HEK293 (cell line): ENCODE measurements at regions not wholly inside any gene's neighbourhood (a gene's known extent, or its start where the extent isn't known, plus 50 kb on each side); places are given as distances from the start of the nearest gene placed in this dataset.
"Not testable (repeated sequence)": the region's sequence is repeated elsewhere in the genome, so short reads cannot be mapped to it uniquely, and the experiment has no call there.

Experiments used
- CTCF ChIA-PET: fragments of 350-600 bp; formaldehyde crosslinking; extraction: SDS; loops from one replicate; lab custom pipeline; 2021; ENCODE audit warnings: antibody characterized with exemption; lab: Yijun Ruan, JAX
- POLR2A ChIA-PET: fragments of 300-600 bp; formaldehyde crosslinking; extraction: SDS; loops from one replicate; lab custom pipeline; 2020; ENCODE audit warnings: antibody characterized with exemption, inconsistent platforms; lab: Yijun Ruan, JAX
- H3K27ac ChIP-seq: fragments of 200-500 bp; sonication (Bioruptor generic); 2 replicates; pipeline ENCODE4 v1.5.1; 2014; ENCODE audit warnings: low read depth, low read length, control low read depth, inconsistent platforms; ENCODE audit errors: extremely low read depth
- H3K36me3 ChIP-seq, 2 experiments: fragments of 200-500 bp in 1 of 2; sonication (Bioruptor generic) in 1 of 2; 1 replicate in 1 of 2; 2 replicates in 1 of 2; pipeline ENCODE4 v1.5.1; 2014 to 2017; ENCODE audit warnings: inconsistent platforms in 2 of 2, low read length in 2 of 2; ENCODE audit not compliant: control insufficient read depth in 2 of 2, insufficient read depth in 1 of 2
- H3K4me1 ChIP-seq: fragments of 200-500 bp; sonication (Bioruptor generic); 2 replicates; pipeline ENCODE4 v1.5.1; 2014; ENCODE audit warnings: mild to moderate bottlenecking, low read length, inconsistent platforms; ENCODE audit not compliant: control insufficient read depth, insufficient read depth
- H3K4me3 ChIP-seq: 2 replicates; pipeline ENCODE4 v1.5.1; 2011; ENCODE audit warnings: low read depth, mild to moderate bottlenecking, control low read depth, low read length, moderate library complexity
- H3K9me3 ChIP-seq: fragments of 200-500 bp; sonication (Bioruptor generic); 2 replicates; pipeline ENCODE4 v1.5.1; 2014; ENCODE audit warnings: low read depth, low read length, inconsistent platforms; ENCODE audit not compliant: control insufficient read depth, insufficient read depth
- FEZF1 ChIP-seq: fragments of 450-650 bp; formaldehyde crosslinking; IDR thresholded peaks from 2 replicates; pipeline ENCODE4 v1.5.1; 2016; ENCODE audit warnings: missing biosample characterization, missing genetic modification characterization
- TRIM28 ChIP-seq: IDR thresholded peaks from 2 replicates; pipeline ENCODE4 v1.6.1; 2011; ENCODE audit warnings: low read length, control low read depth, borderline replicate concordance
- WT1 ChIP-seq: fragments of 450-650 bp; formaldehyde crosslinking; IDR thresholded peaks from 2 replicates; pipeline ENCODE4 v1.5.1; 2016; ENCODE audit warnings: missing biosample characterization, missing genetic modification characterization
- YY1 ChIP-seq: fragments of 450-650 bp; formaldehyde crosslinking; IDR thresholded peaks from 2 replicates; pipeline ENCODE4 v1.5.1; 2018; ENCODE audit warnings: missing biosample characterization, missing genetic modification characterization
- ZBTB48 ChIP-seq: fragments of 450-650 bp; formaldehyde crosslinking; IDR thresholded peaks from 2 replicates; pipeline ENCODE4 v1.5.1; 2016; ENCODE audit warnings: missing biosample characterization, missing genetic modification characterization
- ZNF10 ChIP-seq: fragments of 450-650 bp; formaldehyde crosslinking; IDR thresholded peaks from 2 replicates; pipeline ENCODE4 v1.5.1; 2017; ENCODE audit warnings: missing biosample characterization, missing genetic modification characterization
- ZNF121 ChIP-seq: fragments of 450-650 bp; formaldehyde crosslinking; IDR thresholded peaks from 2 replicates; pipeline ENCODE4 v1.5.1; 2016; ENCODE audit warnings: missing biosample characterization, missing genetic modification characterization
- ZNF223 ChIP-seq: fragments of 450-650 bp; formaldehyde crosslinking; IDR thresholded peaks from 2 replicates; pipeline ENCODE4 v1.5.1; 2016; ENCODE audit warnings: missing biosample characterization, missing genetic modification characterization
- ZNF23 ChIP-seq: fragments of 450-650 bp; formaldehyde crosslinking; IDR thresholded peaks from 2 replicates; pipeline ENCODE4 v1.5.1; 2016; ENCODE audit warnings: missing biosample characterization, missing genetic modification characterization, borderline replicate concordance
- ZNF302 ChIP-seq: fragments of 450-650 bp; formaldehyde crosslinking; IDR thresholded peaks from 2 replicates; pipeline ENCODE4 v1.5.1; 2016; ENCODE audit warnings: missing biosample characterization, missing genetic modification characterization, low read depth
- ZNF311 ChIP-seq: fragments of 450-650 bp; formaldehyde crosslinking; IDR thresholded peaks from 2 replicates; pipeline ENCODE4 v1.5.1; 2017; ENCODE audit warnings: missing biosample characterization, missing genetic modification characterization, borderline replicate concordance
- ZNF350 ChIP-seq: fragments of 450-650 bp; formaldehyde crosslinking; IDR thresholded peaks from 2 replicates; pipeline ENCODE4 v1.5.0; 2017; ENCODE audit warnings: missing biosample characterization, mild to moderate bottlenecking, missing genetic modification characterization
- ZNF549 ChIP-seq: fragments of 450-650 bp; IDR thresholded peaks from 2 replicates; pipeline ENCODE4 v1.5.1; 2018; ENCODE audit warnings: missing biosample characterization, missing genetic modification characterization, mild to moderate bottlenecking, inconsistent platforms, moderate library complexity
- ZNF555 ChIP-seq: fragments of 450-650 bp; formaldehyde crosslinking; conservative IDR thresholded peaks from 2 replicates; pipeline ENCODE4 v1.5.1; 2017; ENCODE audit warnings: missing biosample characterization, mild to moderate bottlenecking, missing genetic modification characterization, inconsistent platforms
- ZNF558 ChIP-seq: fragments of 450-650 bp; formaldehyde crosslinking; IDR thresholded peaks from 2 replicates; pipeline ENCODE4 v1.5.1; 2016; ENCODE audit warnings: missing biosample characterization, missing genetic modification characterization
- ZNF561 ChIP-seq: fragments of 450-650 bp; IDR thresholded peaks from 2 replicates; pipeline ENCODE4 v1.5.1; 2018; ENCODE audit warnings: missing biosample characterization, missing genetic modification characterization, borderline replicate concordance
- ZNF768 ChIP-seq: fragments of 450-650 bp; formaldehyde crosslinking; IDR thresholded peaks from 2 replicates; pipeline ENCODE4 v1.5.1; 2018; ENCODE audit warnings: missing biosample characterization, mild to moderate bottlenecking, missing genetic modification characterization
- ZNF776 ChIP-seq: fragments of 450-650 bp; formaldehyde crosslinking; IDR thresholded peaks from 2 replicates; pipeline ENCODE4 v1.5.0; 2017; ENCODE audit warnings: missing biosample characterization, missing genetic modification characterization, borderline replicate concordance
- ZNF785 ChIP-seq: fragments of 450-650 bp; formaldehyde crosslinking; IDR thresholded peaks from 2 replicates; pipeline ENCODE4 v1.5.1; 2016; ENCODE audit warnings: missing biosample characterization, missing genetic modification characterization
- ZNF792 ChIP-seq: fragments of 450-650 bp; formaldehyde crosslinking; IDR thresholded peaks from 2 replicates; pipeline ENCODE4 v1.5.1; 2016; ENCODE audit warnings: missing biosample characterization, missing genetic modification characterization
- ZNF830 ChIP-seq: fragments of 450-650 bp; IDR thresholded peaks from 2 replicates; pipeline ENCODE4 v1.5.0; 2018; ENCODE audit warnings: missing biosample characterization, missing genetic modification characterization, low read depth, mild to moderate bottlenecking, moderate library complexity
- ZXDB ChIP-seq: fragments of 450-650 bp; formaldehyde crosslinking; IDR thresholded peaks from 2 replicates; pipeline ENCODE4 v1.5.1; 2016; ENCODE audit warnings: missing biosample characterization, missing genetic modification characterization
- TF ChIP-seq, protein P1 (sequence below): fragments of 450-650 bp; formaldehyde crosslinking; IDR thresholded peaks from 2 replicates; pipeline ENCODE4 v1.5.1; 2017; ENCODE audit warnings: missing biosample characterization, missing genetic modification characterization
- TF ChIP-seq, protein P2 (sequence below): fragments of 450-650 bp; formaldehyde crosslinking; IDR thresholded peaks from 2 replicates; pipeline ENCODE4 v1.5.1; 2016; ENCODE audit warnings: missing biosample characterization, missing genetic modification characterization

DNA sequence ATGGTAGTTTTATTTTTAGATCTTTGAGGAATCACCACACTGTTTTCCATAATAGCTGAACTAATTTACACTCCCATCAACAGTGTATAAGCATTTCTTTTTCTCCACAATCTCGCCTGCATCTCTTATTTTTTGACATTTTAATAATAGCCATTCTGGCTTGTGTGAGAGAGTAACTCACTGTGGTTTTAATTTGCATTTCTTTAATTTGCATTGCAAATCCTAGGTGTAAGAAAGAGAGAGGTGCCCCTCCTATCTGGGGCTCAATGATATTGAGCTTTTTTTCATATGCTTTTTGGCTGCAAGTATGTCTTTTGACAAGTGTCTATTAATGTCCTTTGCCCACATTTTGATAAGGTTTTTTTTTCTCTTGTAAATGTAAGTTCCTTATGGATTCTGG lies 106.3 kb upstream of the SLC27A6 start:
- TF ChIP-seq ZNF311 (tag by site-specific recombination) (no peak), ZNF768 (tag by site-specific recombination) (no peak), FEZF1 (tag by site-specific recombination) (no peak), ZNF830 (no peak), ZNF785 (tag by site-specific recombination) (no peak)
- TF ChIP-seq, protein P1, sequence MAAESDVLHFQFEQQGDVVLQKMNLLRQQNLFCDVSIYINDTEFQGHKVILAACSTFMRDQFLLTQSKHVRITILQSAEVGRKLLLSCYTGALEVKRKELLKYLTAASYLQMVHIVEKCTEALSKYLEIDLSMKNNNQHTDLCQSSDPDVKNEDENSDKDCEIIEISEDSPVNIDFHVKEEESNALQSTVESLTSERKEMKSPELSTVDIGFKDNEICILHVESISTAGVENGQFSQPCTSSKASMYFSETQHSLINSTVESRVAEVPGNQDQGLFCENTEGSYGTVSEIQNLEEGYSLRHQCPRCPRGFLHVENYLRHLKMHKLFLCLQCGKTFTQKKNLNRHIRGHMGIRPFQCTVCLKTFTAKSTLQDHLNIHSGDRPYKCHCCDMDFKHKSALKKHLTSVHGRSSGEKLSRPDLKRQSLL (tag by site-specific recombination), result no peak
- no peaks in the 10 kb centered on the region for H3K4me1 ChIP-seq
- ChIA-PET POLR2A (no interaction called here), CTCF (no interaction called here)
- H3K27ac ChIP-seq, result no peak overlapping the region
- H3K36me3 ChIP-seq, result no peaks in the 10 kb centered on the region
- no peak overlapping the region for H3K4me3 ChIP-seq
- H3K9me3 ChIP-seq, result no peaks in the 10 kb centered on the region

DNA sequence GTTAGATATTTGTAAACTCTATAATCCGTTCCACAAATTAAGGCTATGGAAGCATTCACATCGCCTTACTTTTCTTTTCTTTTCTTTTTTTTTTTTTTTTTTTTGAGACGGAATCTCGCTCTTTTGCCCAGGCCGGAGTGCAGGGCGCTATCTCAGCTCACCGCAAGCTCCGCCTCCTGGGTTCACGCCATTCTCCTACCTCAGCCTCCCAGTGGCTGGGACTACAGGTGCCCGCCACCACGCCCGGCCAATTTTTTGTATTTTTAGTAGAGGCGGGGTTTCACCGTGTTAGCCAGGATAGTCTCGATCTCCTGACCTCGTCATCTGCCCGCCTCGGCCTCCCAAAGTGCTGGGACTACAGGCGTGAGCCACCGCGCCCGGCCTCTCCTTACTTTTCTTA lies 104.1 kb upstream of the SLC27A6 start:
- H3K4me3 ChIP-seq, H3K36me3 ChIP-seq, H3K4me1 ChIP-seq, POLR2A ChIA-PET, H3K9me3 ChIP-seq, H3K27ac ChIP-seq, CTCF ChIA-PET: not testable (repeated sequence)

DNA sequence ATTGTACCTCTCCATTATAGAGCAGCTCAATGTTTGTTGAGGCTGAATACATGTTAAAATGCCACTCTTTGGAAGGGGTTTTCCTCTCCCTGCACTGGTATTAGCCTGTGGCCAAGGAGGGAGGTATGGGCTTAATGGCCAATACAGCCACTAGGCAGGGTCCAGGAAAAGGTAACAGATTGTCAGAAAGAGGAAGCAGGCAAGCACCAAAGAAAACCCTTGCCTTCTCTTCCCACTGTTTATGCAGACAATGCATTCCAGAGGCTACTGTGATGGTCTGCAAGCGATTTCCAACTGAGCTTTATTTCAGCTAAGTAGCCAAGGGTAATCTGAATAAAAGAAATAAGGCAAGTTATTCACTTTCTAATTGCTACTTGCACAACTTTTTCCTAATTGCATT lies 95.3 kb upstream of the SLC27A6 start:
- Histone ChIP-seq H3K4me1 (no peaks in the 10 kb centered on the region), H3K9me3 (no peaks in the 10 kb centered on the region), H3K36me3 (no peaks in the 10 kb centered on the region), H3K4me3 (no peak overlapping the region), H3K27ac (no peak overlapping the region)
- CTCF ChIA-PET, result no interaction called here
- TF ChIP-seq YY1 (tag by site-specific recombination), result no peak
- TF ChIP-seq ZNF555, result no peak
- no peak for TF ChIP-seq ZNF549 (tag by site-specific recombination)
- TF ChIP-seq, protein P2, sequence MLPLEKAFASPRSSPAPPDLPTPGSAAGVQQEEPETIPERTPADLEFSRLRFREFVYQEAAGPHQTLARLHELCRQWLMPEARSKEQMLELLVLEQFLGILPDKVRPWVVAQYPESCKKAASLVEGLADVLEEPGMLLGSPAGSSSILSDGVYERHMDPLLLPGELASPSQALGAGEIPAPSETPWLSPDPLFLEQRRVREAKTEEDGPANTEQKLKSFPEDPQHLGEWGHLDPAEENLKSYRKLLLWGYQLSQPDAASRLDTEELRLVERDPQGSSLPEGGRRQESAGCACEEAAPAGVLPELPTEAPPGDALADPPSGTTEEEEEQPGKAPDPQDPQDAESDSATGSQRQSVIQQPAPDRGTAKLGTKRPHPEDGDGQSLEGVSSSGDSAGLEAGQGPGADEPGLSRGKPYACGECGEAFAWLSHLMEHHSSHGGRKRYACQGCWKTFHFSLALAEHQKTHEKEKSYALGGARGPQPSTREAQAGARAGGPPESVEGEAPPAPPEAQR (tag by site-specific recombination), result no peak
- no peak for TF ChIP-seq ZNF302 (tag by site-specific recombination)
- TF ChIP-seq ZNF776 (tag by site-specific recombination), result no peak
- no peak for TF ChIP-seq ZXDB (tag by site-specific recombination)
- TF ChIP-seq ZNF558 (tag by site-specific recombination), result no peak
- TF ChIP-seq ZNF223 (tag by site-specific recombination), result no peak
- TF ChIP-seq ZBTB48 (tag by site-specific recombination), result no peak
- POLR2A ChIA-PET, result no interaction called here

DNA sequence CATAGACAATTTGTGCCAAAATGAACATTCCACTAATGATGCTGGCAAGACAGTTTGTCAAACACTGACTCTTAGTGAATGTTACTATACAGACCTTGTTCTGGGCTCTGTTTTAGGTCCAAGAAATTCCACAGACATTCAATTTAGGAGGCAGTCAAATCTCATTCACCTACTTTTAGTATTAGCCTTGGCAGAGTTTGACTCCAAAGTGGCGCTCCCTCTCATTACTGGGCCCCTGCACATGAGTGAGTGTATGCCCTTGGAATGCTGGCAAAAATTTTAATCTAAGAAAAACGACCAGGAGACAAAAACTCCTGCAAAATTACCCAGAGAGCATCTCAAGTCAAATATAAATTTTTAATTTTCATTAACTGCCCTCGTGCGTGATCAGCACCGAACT lies 94.9 kb upstream of the SLC27A6 start:
- H3K4me3 ChIP-seq, result no peak overlapping the region
- no peaks in the 10 kb centered on the region for H3K4me1 ChIP-seq
- H3K36me3 ChIP-seq, result no peaks in the 10 kb centered on the region
- no peaks in the 10 kb centered on the region for H3K9me3 ChIP-seq
- CTCF ChIA-PET, result no interaction called here
- POLR2A ChIA-PET, result no interaction called here
- H3K27ac ChIP-seq, result no peak overlapping the region
- no peak for TF ChIP-seq ZNF561 (tag by site-specific recombination)
- TF ChIP-seq ZNF23 (tag by site-specific recombination), result no peak
- TF ChIP-seq TRIM28, result no peak
- no peak for TF ChIP-seq ZNF10 (tag by site-specific recombination)
- TF ChIP-seq ZNF121 (tag by site-specific recombination), result no peak
- no peak for TF ChIP-seq ZNF350
- no peak for TF ChIP-seq WT1 (tag by site-specific recombination)
- TF ChIP-seq ZNF792 (tag by site-specific recombination), result no peak
